ENCODE measurements at regions not wholly inside any gene's neighbourhood (a gene's known extent, or its start where the extent isn't known, plus 50 kb on each side); places are given as distances from the start of the nearest gene placed in this dataset.

GRCh38 chr14:58822856-58823255, 185.1 kb downstream of the DACT1 start:
- no peak for TF ChIP-seq TAF1 (IDR thresholded peaks at IDR 0.05; ENCODE audit: low read depth, low read length)
- no peak for TF ChIP-seq POLR2AphosphoS5 (IDR thresholded peaks at IDR 0.05; ENCODE audit: low read depth, low read length)
- TF ChIP-seq POLR2A (IDR thresholded peaks at IDR 0.05; ENCODE audit: low read depth, low read length): no peak
- no peak for TF ChIP-seq SPI1 (IDR thresholded peaks at IDR 0.05; ENCODE audit: low read depth, low read length)
